HG03575 (cell line): ENCODE measurements at regions not wholly inside any gene's neighbourhood (a gene's known extent, or its start where the extent isn't known, plus 50 kb on each side); places are given as distances from the start of the nearest gene placed in this dataset.
"Not testable (repeated sequence)": the region's sequence is repeated elsewhere in the genome, so short reads cannot be mapped to it uniquely, and the experiment has no call there.

Source experiments
- ATAC-seq: cut with Tn5 transposase; IDR thresholded peaks from one replicate; pipeline ENCODE4 v1.9.1; 2021; ENCODE audit not compliant: unreplicated experiment, insufficient number of reproducible peaks, low FRiP score; ENCODE audit errors: extremely low read depth

- ATAC-seq = no peak
These were observed 376.5 kb upstream of the PRKCQ start for GRCh38 chr10:6956562-6956961.

- no peak for ATAC-seq
These were observed 373.3 kb upstream of the PRKCQ start for GRCh38 chr10:6953271-6953801.

GRCh38 chr10:6951732-6952131 lies 371.7 kb upstream of the PRKCQ start:
- ATAC-seq = no peak

- ATAC-seq = no peak
These were observed 370.1 kb upstream of the PRKCQ start for GRCh38 chr10:6950133-6950532.

GRCh38 chr10:6944436-6944835 lies 364.4 kb upstream of the PRKCQ start:
- no peak for ATAC-seq

GRCh38 chr10:6938384-6938783 lies 358.3 kb upstream of the PRKCQ start:
- ATAC-seq = no peak

GRCh38 chr10:6936931-6937330 lies 356.9 kb upstream of the PRKCQ start:
- no peak for ATAC-seq

GRCh38 chr10:6929148-6929830 lies 349.2 kb upstream of the PRKCQ start:
- no peak for ATAC-seq

- ATAC-seq = no peak
These were observed 348.5 kb upstream of the PRKCQ start for GRCh38 chr10:6928586-6928985.

GRCh38 chr10:6926971-6927370 lies 346.9 kb upstream of the PRKCQ start:
- ATAC-seq = no peak

GRCh38 chr10:6925146-6925545 lies 345.1 kb upstream of the PRKCQ start:
- no peak for ATAC-seq

GRCh38 chr10:6924166-6924565 lies 344.1 kb upstream of the PRKCQ start:
- no peak for ATAC-seq

GRCh38 chr10:6921026-6921425 lies 340.9 kb upstream of the PRKCQ start:
- not testable (repeated sequence) for ATAC-seq

GRCh38 chr10:6920072-6921019 lies 340.3 kb upstream of the PRKCQ start:
- ATAC-seq = no peak

- no peak for ATAC-seq
These were observed 339.0 kb upstream of the PRKCQ start for GRCh38 chr10:6919077-6919476.

- ATAC-seq = no peak
These were observed 338.2 kb upstream of the PRKCQ start for GRCh38 chr10:6918305-6918704.

- ATAC-seq = no peak
These were observed 337.0 kb upstream of the PRKCQ start for GRCh38 chr10:6917125-6917524.

GRCh38 chr10:6916601-6917000 lies 336.5 kb upstream of the PRKCQ start:
- no peak for ATAC-seq

GRCh38 chr10:6915307-6915706 lies 335.2 kb upstream of the PRKCQ start:
- ATAC-seq = no peak

- no peak for ATAC-seq
These were observed 332.9 kb upstream of the PRKCQ start for GRCh38 chr10:6912929-6913328.
